GM23248 (cell line): ENCODE measurements at regions not wholly inside any gene's neighbourhood (a gene's known extent, or its start where the extent isn't known, plus 50 kb on each side); places are given as distances from the start of the nearest gene placed in this dataset.

Source experiments
- DNase-seq: peaks from one replicate; pipeline ENCODE4 v3.0.0-alpha.2; 2015
- H2AFZ ChIP-seq: fragments of 200-600 bp; sonication (generic); 2 replicates; pipeline ENCODE4 v1.6.1; 2016; ENCODE audit warnings: antibody characterized with exemption
- H3F3A ChIP-seq: fragments of 200-600 bp; sonication (generic); 2 replicates; pipeline ENCODE4 v1.6.1; 2016; ENCODE audit warnings: mild to moderate bottlenecking, antibody characterized with exemption, mixed run types; ENCODE audit not compliant: insufficient read depth
- H3K27ac ChIP-seq: fragments of 200-600 bp; sonication (generic); 2 replicates; pipeline ENCODE4 v1.5.1; 2016; ENCODE audit warnings: mild to moderate bottlenecking
- H3K27me3 ChIP-seq: fragments of 200-600 bp; sonication (generic); replicated peaks from 2 replicates; pipeline ENCODE4 v1.6.1; 2016; ENCODE audit warnings: mild to moderate bottlenecking; ENCODE audit not compliant: insufficient read depth
- H3K36me3 ChIP-seq: fragments of 200-600 bp; sonication (generic); 2 replicates; pipeline ENCODE4 v1.6.1; 2016; ENCODE audit warnings: low read depth, mild to moderate bottlenecking
- H3K4me1 ChIP-seq: fragments of 200-600 bp; sonication (generic); 2 replicates; pipeline ENCODE4 v1.6.1; 2016; ENCODE audit warnings: mild to moderate bottlenecking; ENCODE audit not compliant: insufficient read depth
- H3K4me2 ChIP-seq: fragments of 200-600 bp; sonication (generic); one replicate; pipeline ENCODE4 v1.6.1; 2016; ENCODE audit warnings: mild to moderate bottlenecking; ENCODE audit not compliant: unreplicated experiment
- H3K4me3 ChIP-seq: fragments of 200-600 bp; sonication (generic); 2 replicates; pipeline ENCODE4 v1.5.1; 2016; ENCODE audit warnings: mild to moderate bottlenecking
- H3K79me2 ChIP-seq: fragments of 200-600 bp; sonication (generic); 2 replicates; pipeline ENCODE4 v1.6.1; 2016; ENCODE audit warnings: mild to moderate bottlenecking; ENCODE audit not compliant: insufficient read depth
- H3K9ac ChIP-seq: fragments of 200-600 bp; sonication (generic); 2 replicates; pipeline ENCODE4 v1.6.1; 2016; ENCODE audit warnings: mild to moderate bottlenecking
- H3K9me2 ChIP-seq: fragments of 200-600 bp; sonication (generic); 2 replicates; pipeline ENCODE4 v1.6.1; 2016; ENCODE audit warnings: mixed run types, mild to moderate bottlenecking, moderate library complexity; ENCODE audit not compliant: insufficient read depth
- H3K9me3 ChIP-seq: fragments of 200-600 bp; sonication (generic); one replicate; pipeline ENCODE4 v1.6.1; 2017; ENCODE audit warnings: low read depth
- H4K20me1 ChIP-seq: fragments of 200-600 bp; sonication (generic); 2 replicates; pipeline ENCODE4 v1.6.0; 2016; ENCODE audit not compliant: insufficient read depth
- EZH2 ChIP-seq: fragments of 200-600 bp; sonication (generic); IDR thresholded peaks from 2 replicates; pipeline ENCODE4 v1.6.1; 2018; ENCODE audit warnings: antibody characterized with exemption, mild to moderate bottlenecking; ENCODE audit not compliant: insufficient read depth, poor library complexity, severe bottlenecking
- EZH2phosphoT487 ChIP-seq: fragments of 200-600 bp; sonication (generic); IDR thresholded peaks from 2 replicates; pipeline ENCODE4 v1.6.1; 2018; ENCODE audit warnings: antibody characterized with exemption, moderate library complexity, mild to moderate bottlenecking, low read depth; ENCODE audit not compliant: insufficient read depth
- WGBS, 2 experiments: methylation state at CpG; one replicate each; pipeline ENCODE4 v1.1.6; 2015 to 2017; ENCODE audit warnings: low lambda C conversion rate in 2 of 2, low coverage in 1 of 2; ENCODE audit errors: missing lambda C conversion rate in 2 of 2; 5-methylcytosine and 5-hydroxymethylcytosine counted together
- in situ Hi-C: fragments of 300-500 bp; cut with MboI; formaldehyde crosslinking; loops from 2 replicates; pipeline ENCODE4 v1.15.0; 2020

DNA sequence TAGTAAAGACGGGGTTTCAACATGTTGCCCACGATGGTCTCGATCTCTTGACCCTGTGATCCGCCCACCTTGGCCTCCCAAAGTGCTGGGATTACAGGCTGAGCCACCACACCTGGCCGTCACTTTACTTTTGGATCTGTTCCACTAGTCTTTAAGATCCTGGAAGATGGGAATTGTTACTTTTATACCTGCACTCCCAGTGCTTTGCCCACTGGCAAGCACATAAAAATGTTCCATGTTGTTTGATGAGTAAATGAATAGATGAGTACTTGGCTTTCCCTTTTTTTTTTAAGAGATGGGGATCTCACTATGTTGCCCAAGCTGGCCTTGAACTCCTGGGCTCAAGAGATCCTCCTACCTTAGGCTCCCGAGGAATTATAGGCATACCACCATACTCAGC is 84.8 kb upstream of the SASH1 start:
- Histone ChIP-seq H3K9me3 (no peaks in the 10 kb centered on the region), H3K4me1 (no peaks in the 10 kb centered on the region), H3K27ac (no peak overlapping the region), H3K4me3 (no peak overlapping the region), H3K79me2 (no peaks in the 10 kb centered on the region), H3K9ac (no peak overlapping the region), H4K20me1 (no peaks in the 10 kb centered on the region), H3K4me2 (no peak overlapping the region), H2AFZ (no peak overlapping the region), H3K9me2 (no peaks in the 10 kb centered on the region), H3K27me3 (no peaks in the 10 kb centered on the region), H3F3A (no peaks in the 10 kb centered on the region), H3K36me3 (no peaks in the 10 kb centered on the region)
- in situ Hi-C loops = no loop called here
- TF ChIP-seq EZH2phosphoT487 = no peak
- TF ChIP-seq EZH2 = no peak
- 94 to 97% methylated on average over 6 of the region's 6 CpGs for WGBS, 2 experiments
- no peak for DNase-seq

GRCh38 chr6:148258868-148259267 is 83.8 kb upstream of the SASH1 start:
- 91 to 94% methylated on average over 5 of the region's 5 CpGs for whole genome bisulfite sequencing, 2 experiments
- no peak for DNase-seq

DNA sequence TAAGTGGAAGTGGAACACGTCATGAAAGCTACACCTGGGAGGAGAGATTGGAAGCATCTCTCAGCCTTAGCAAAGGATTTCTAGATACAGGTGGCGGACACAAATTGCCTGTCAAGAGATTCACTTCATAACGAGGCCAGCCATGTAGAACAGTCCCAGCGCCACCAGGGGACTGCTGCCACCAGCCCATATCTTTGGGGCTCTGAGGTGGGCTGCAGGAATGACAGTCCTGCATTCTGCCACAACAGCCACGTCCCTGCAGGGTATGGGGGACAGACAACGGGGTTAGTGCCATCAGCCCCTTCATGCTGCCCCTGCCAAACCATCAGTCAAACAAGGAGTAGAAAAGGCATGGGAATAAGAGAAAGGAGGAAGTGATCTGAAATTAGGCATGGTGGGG is 81.2 kb upstream of the SASH1 start:
- Histone ChIP-seq H3K27ac (no peak overlapping the region), H3K9me3 (no peaks in the 10 kb centered on the region), H3K4me1 (no peaks in the 10 kb centered on the region), H3K36me3 (no peaks in the 10 kb centered on the region), H3K9ac (no peak overlapping the region), H2AFZ (no peak overlapping the region), H3K4me3 (no peak overlapping the region), H3F3A (no peaks in the 10 kb centered on the region), H3K79me2 (no peaks in the 10 kb centered on the region), H3K9me2 (no peaks in the 10 kb centered on the region), H3K27me3 (no peaks in the 10 kb centered on the region), H3K4me2 (no peak overlapping the region), H4K20me1 (no peaks in the 10 kb centered on the region)
- WGBS, 2 experiments = 73 to 74% methylated on average over 6 of the region's 6 CpGs
- in situ Hi-C loops = no loop called here
- DNase-seq = no peak
- TF ChIP-seq EZH2phosphoT487 (no peak), EZH2 (no peak)

More at GRCh38 chr6:148258868-148259267, 83.8 kb upstream of the SASH1 start:
- Histone ChIP-seq H3K9ac (no peak overlapping the region), H3K4me1 (no peaks in the 10 kb centered on the region), H3K9me3 (no peaks in the 10 kb centered on the region), H3K36me3 (no peaks in the 10 kb centered on the region), H3K79me2 (no peaks in the 10 kb centered on the region), H4K20me1 (no peaks in the 10 kb centered on the region), H3K9me2 (no peaks in the 10 kb centered on the region), H3F3A (no peaks in the 10 kb centered on the region), H3K27me3 (no peaks in the 10 kb centered on the region), H3K4me2 (no peak overlapping the region), H2AFZ (no peak overlapping the region), H3K4me3 (no peak overlapping the region), H3K27ac (no peak overlapping the region)
- no peak for TF ChIP-seq EZH2
- no peak for TF ChIP-seq EZH2phosphoT487
- in situ Hi-C loops = no loop called here

DNA sequence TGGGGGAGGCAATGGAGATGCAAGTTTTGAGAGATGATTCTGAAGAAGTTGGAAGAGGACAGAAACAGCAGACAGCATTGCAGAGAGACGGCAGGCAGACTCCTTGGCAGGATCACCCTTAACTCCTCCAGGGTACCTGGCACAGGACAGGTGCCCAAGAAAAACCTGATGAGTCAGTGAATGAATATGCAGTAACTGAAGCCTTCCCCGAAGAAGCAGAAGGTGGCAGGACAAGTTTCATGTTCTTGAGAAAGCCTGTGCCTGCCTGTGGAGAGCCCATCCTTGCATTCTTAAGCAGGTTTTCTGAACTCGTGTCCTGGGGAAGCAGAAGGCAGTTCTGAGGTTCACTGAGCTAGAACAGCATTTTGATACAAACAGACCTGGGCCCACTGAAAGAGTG is 79.6 kb upstream of the SASH1 start:
- no peaks in the 10 kb centered on the region for H3K9me3 ChIP-seq
- no peaks in the 10 kb centered on the region for H3K36me3 ChIP-seq
- no peak overlapping the region for H3K27ac ChIP-seq
- in situ Hi-C loops = no loop called here
- no peak for DNase-seq
- H3K9me2 ChIP-seq = no peaks in the 10 kb centered on the region
- H4K20me1 ChIP-seq = no peaks in the 10 kb centered on the region
- 0 out of 2 replicates have a peak, but pooled peaks cover 5% of the 10 kb centered on the region for H3K79me2 ChIP-seq
- H3K9ac ChIP-seq = no peak overlapping the region
- no peak overlapping the region for H2AFZ ChIP-seq
- H3K4me3 ChIP-seq = no peak overlapping the region
- peaks cover 2% of the 10 kb centered on the region for H3K4me1 ChIP-seq
- no peak overlapping the region for H3K4me2 ChIP-seq
- 80 to 86% methylated on average over 3 of the region's 3 CpGs for whole genome bisulfite sequencing, 2 experiments
- TF ChIP-seq EZH2phosphoT487 (no peak), EZH2 (no peak)
- H3K27me3 ChIP-seq = no peaks in the 10 kb centered on the region
- H3F3A ChIP-seq = peaks cover 2% of the 10 kb centered on the region; the same call in 1 of the 2 replicates

- 68 to 73% methylated on average over 5 of the region's 5 CpGs for whole genome bisulfite sequencing, 2 experiments
- TF ChIP-seq EZH2phosphoT487 = no peak
- no peak for TF ChIP-seq EZH2
- H3K4me1 ChIP-seq = peaks cover 11% of the 10 kb centered on the region
- DNase-seq = no peak
- H3K9me2 ChIP-seq = no peaks in the 10 kb centered on the region
- no peaks in the 10 kb centered on the region for H3K27me3 ChIP-seq
- in situ Hi-C loops = no loop called here
- H3K9ac ChIP-seq = no peak overlapping the region
- no peak overlapping the region for H3K4me2 ChIP-seq
- H3K27ac ChIP-seq = no peak overlapping the region
- no peaks in the 10 kb centered on the region for H3K9me3 ChIP-seq
- H2AFZ ChIP-seq = no peak overlapping the region
- H3K36me3 ChIP-seq = no peaks in the 10 kb centered on the region
- H3K79me2 ChIP-seq = 0 out of 2 replicates have a peak, but pooled peaks cover 5% of the 10 kb centered on the region
- H4K20me1 ChIP-seq = no peaks in the 10 kb centered on the region
- no peak overlapping the region for H3K4me3 ChIP-seq
- H3F3A ChIP-seq = peaks cover 11% of the 10 kb centered on the region
Measured at GRCh38 chr6:148263961-148264360, 78.7 kb upstream of the SASH1 start.
